ENCODE measurements at regions not wholly inside any gene's neighbourhood (a gene's known extent, or its start where the extent isn't known, plus 50 kb on each side); places are given as distances from the start of the nearest gene placed in this dataset.

GRCh38 chr5:89988129-89988810 is 421.3 kb downstream of the CETN3 start:
- TF ChIP-seq CTCF (IDR thresholded peaks at IDR 0.05), result no peak
- TF ChIP-seq POLR2A (IDR thresholded peaks at IDR 0.05), result no peak
- no peak for TF ChIP-seq POLR2AphosphoS5 (IDR thresholded peaks at IDR 0.05; ENCODE audit: insufficient read depth in 1 of 2, low read depth in 1 of 2)
